Osteocyte (in vitro differentiated cells): ENCODE measurements at regions not wholly inside any gene's neighbourhood (a gene's known extent, or its start where the extent isn't known, plus 50 kb on each side); places are given as distances from the start of the nearest gene placed in this dataset.
"Not testable (repeated sequence)": the region's sequence is repeated elsewhere in the genome, so short reads cannot be mapped to it uniquely, and the experiment has no call there.

Experiments
- DNase-seq: peaks from one replicate; pipeline ENCODE4 v3.0.0; 2021; ENCODE audit warnings: mixed read lengths; ENCODE audit not compliant: unreplicated experiment; ENCODE audit errors: extremely low spot score
- H3K27ac Mint-ChIP-seq: one replicate; pipeline ENCODE4 v1.8.0; 2021; ENCODE audit warnings: mild to moderate bottlenecking, mixed read lengths; ENCODE audit not compliant: unreplicated experiment
- H3K27me3 Mint-ChIP-seq: one replicate; pipeline ENCODE4 v1.8.0; 2021; ENCODE audit warnings: mixed read lengths; ENCODE audit not compliant: unreplicated experiment
- H3K36me3 Mint-ChIP-seq: one replicate; pipeline ENCODE4 v1.8.0; 2021; ENCODE audit warnings: mixed read lengths; ENCODE audit not compliant: unreplicated experiment
- H3K4me1 Mint-ChIP-seq: one replicate; pipeline ENCODE4 v1.8.0; 2021; ENCODE audit warnings: mixed read lengths; ENCODE audit not compliant: unreplicated experiment
- H3K4me3 Mint-ChIP-seq: one replicate; pipeline ENCODE4 v1.8.0; 2021; ENCODE audit warnings: mild to moderate bottlenecking, moderate library complexity, mixed read lengths; ENCODE audit not compliant: unreplicated experiment
- H3K9me3 Mint-ChIP-seq: one replicate; pipeline ENCODE4 v1.8.0; 2021; ENCODE audit warnings: mixed read lengths; ENCODE audit not compliant: unreplicated experiment
- CTCF ChIP-seq: fragments of 200-600 bp; sonication (generic); IDR thresholded peaks from 2 replicates; pipeline ENCODE4 v1.5.0; 2021; ENCODE audit warnings: antibody characterized with exemption, mild to moderate bottlenecking, moderate library complexity

- no peak for DNase-seq
- Mint-ChIP-seq H3K4me3 (no peak overlapping the region), H3K9me3 (no peaks in the 10 kb centered on the region), H3K36me3 (no peaks in the 10 kb centered on the region), H3K27ac (no peak overlapping the region), H3K27me3 (peaks cover 22% of the 10 kb centered on the region), H3K4me1 (no peaks in the 10 kb centered on the region)
- no peak for TF ChIP-seq CTCF
Observed at GRCh38 chr4:100908540-100908939, 390.7 kb upstream of the EMCN start.

- H3K4me3 Mint-ChIP-seq = no peak overlapping the region
- H3K9me3 Mint-ChIP-seq = no peaks in the 10 kb centered on the region
- H3K27me3 Mint-ChIP-seq = peaks cover 30% of the 10 kb centered on the region
- no peak overlapping the region for H3K27ac Mint-ChIP-seq
- no peaks in the 10 kb centered on the region for H3K4me1 Mint-ChIP-seq
- DNase-seq = no peak
- TF ChIP-seq CTCF = peak; percentile 61
- H3K36me3 Mint-ChIP-seq = no peaks in the 10 kb centered on the region
Observed at GRCh38 chr4:100907465-100908454, 389.9 kb upstream of the EMCN start.

- no peak for TF ChIP-seq CTCF
- Mint-ChIP-seq H3K27me3 (peaks cover 30% of the 10 kb centered on the region), H3K9me3 (no peaks in the 10 kb centered on the region), H3K27ac (no peak overlapping the region), H3K36me3 (no peaks in the 10 kb centered on the region), H3K4me1 (no peaks in the 10 kb centered on the region), H3K4me3 (no peak overlapping the region)
- no peak for DNase-seq
Observed at GRCh38 chr4:100906973-100907372, 389.2 kb upstream of the EMCN start.

DNA sequence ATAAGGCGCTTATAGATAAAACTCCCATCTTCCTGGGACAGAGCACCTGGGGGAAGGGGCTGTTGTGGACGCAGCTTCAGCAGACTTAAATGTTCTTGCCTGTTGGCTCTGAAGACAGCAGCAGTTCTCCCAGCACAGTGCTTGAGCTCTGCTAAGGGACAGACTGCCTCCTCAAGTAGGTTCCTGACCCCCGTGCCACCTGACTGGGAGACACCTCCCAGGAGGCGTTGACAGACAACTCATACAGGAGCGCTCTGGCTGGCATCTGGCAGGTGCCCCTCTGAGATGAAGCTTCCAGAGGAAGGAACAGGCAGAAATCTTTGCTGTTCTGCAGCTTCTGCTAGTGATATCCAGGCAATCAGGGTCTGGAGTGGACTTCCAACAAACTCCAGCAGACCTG lies 383.1 kb upstream of the EMCN start:
- peaks cover 41% of the 10 kb centered on the region for H3K27me3 Mint-ChIP-seq
- not testable (repeated sequence) for H3K36me3 Mint-ChIP-seq

GRCh38 chr4:100900134-100900533 lies 382.3 kb upstream of the EMCN start:
- no peak overlapping the region for H3K27ac Mint-ChIP-seq
- peaks cover 4% of the 10 kb centered on the region for H3K9me3 Mint-ChIP-seq
- TF ChIP-seq CTCF = no peak
- no peak for DNase-seq
- no peaks in the 10 kb centered on the region for H3K4me1 Mint-ChIP-seq
- H3K27me3 Mint-ChIP-seq = peaks cover 35% of the 10 kb centered on the region
- H3K36me3 Mint-ChIP-seq = no peaks in the 10 kb centered on the region
- no peak overlapping the region for H3K4me3 Mint-ChIP-seq

More for the DNA sequence above, 383.1 kb upstream of the EMCN start:
- DNase-seq, H3K4me3 Mint-ChIP-seq, H3K9me3 Mint-ChIP-seq, H3K27ac Mint-ChIP-seq, H3K4me1 Mint-ChIP-seq: not testable (repeated sequence)
